Osteocyte (in vitro differentiated cells): ENCODE measurements at regions not wholly inside any gene's neighbourhood (a gene's known extent, or its start where the extent isn't known, plus 50 kb on each side); places are given as distances from the start of the nearest gene placed in this dataset.
A peak's percentile ranks its signal among the peaks of the same experiment; 100 is the strongest.

ENCODE experiments used
- DNase-seq: peaks from one replicate; pipeline ENCODE4 v3.0.0; 2021; ENCODE audit warnings: mixed read lengths; ENCODE audit not compliant: unreplicated experiment; ENCODE audit errors: extremely low spot score
- H3K27ac Mint-ChIP-seq: one replicate; pipeline ENCODE4 v1.8.0; 2021; ENCODE audit warnings: mild to moderate bottlenecking, mixed read lengths; ENCODE audit not compliant: unreplicated experiment
- H3K27me3 Mint-ChIP-seq: one replicate; pipeline ENCODE4 v1.8.0; 2021; ENCODE audit warnings: mixed read lengths; ENCODE audit not compliant: unreplicated experiment
- H3K36me3 Mint-ChIP-seq: one replicate; pipeline ENCODE4 v1.8.0; 2021; ENCODE audit warnings: mixed read lengths; ENCODE audit not compliant: unreplicated experiment
- H3K4me1 Mint-ChIP-seq: one replicate; pipeline ENCODE4 v1.8.0; 2021; ENCODE audit warnings: mixed read lengths; ENCODE audit not compliant: unreplicated experiment
- H3K4me3 Mint-ChIP-seq: one replicate; pipeline ENCODE4 v1.8.0; 2021; ENCODE audit warnings: mild to moderate bottlenecking, moderate library complexity, mixed read lengths; ENCODE audit not compliant: unreplicated experiment
- H3K9me3 Mint-ChIP-seq: one replicate; pipeline ENCODE4 v1.8.0; 2021; ENCODE audit warnings: mixed read lengths; ENCODE audit not compliant: unreplicated experiment
- TF ChIP-seq, protein P1 (sequence below): fragments of 200-600 bp; sonication (generic); IDR thresholded peaks from 2 replicates; pipeline ENCODE4 v1.5.0; 2021; ENCODE audit warnings: antibody characterized with exemption, mild to moderate bottlenecking, moderate library complexity

DNA sequence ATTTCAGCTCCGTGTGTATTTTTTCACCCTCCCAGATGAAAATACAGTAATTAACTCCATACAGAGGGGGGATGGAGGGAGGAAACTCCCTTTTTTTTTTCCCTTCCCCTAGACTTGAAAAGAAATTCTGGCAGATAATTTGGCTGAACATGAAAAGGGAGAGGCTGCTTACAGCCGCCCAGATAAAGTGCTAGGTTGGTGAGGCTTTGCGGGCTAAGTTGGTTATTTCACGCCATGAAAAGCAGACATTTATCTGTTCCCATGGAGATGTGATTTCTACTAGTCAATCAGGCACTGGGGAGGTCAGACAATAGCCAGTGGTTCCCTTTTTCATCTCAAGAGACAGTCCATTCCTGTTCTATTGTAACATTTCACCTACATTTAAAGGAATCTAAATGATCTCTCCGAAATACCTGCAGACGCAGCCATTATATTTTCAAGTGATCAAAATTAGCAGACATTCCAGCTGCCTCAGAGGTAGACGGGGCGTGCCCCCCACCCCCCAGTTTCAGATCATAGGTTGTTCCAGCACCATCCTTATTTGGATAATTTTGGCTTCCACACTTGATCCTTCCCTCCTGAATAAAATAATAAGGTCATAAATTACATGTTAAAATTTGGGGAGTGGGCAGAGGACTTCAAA lies 143.9 kb upstream of the ZNF217 start:
- DNase-seq = no peak
- peak overlapping the region; percentile 55 for H3K4me3 Mint-ChIP-seq
- no peaks in the 10 kb centered on the region for H3K27me3 Mint-ChIP-seq
- peak overlapping the region; percentile 97 for H3K27ac Mint-ChIP-seq
- H3K36me3 Mint-ChIP-seq = no peaks in the 10 kb centered on the region
- no peaks in the 10 kb centered on the region for H3K9me3 Mint-ChIP-seq
- TF ChIP-seq, protein P1, sequence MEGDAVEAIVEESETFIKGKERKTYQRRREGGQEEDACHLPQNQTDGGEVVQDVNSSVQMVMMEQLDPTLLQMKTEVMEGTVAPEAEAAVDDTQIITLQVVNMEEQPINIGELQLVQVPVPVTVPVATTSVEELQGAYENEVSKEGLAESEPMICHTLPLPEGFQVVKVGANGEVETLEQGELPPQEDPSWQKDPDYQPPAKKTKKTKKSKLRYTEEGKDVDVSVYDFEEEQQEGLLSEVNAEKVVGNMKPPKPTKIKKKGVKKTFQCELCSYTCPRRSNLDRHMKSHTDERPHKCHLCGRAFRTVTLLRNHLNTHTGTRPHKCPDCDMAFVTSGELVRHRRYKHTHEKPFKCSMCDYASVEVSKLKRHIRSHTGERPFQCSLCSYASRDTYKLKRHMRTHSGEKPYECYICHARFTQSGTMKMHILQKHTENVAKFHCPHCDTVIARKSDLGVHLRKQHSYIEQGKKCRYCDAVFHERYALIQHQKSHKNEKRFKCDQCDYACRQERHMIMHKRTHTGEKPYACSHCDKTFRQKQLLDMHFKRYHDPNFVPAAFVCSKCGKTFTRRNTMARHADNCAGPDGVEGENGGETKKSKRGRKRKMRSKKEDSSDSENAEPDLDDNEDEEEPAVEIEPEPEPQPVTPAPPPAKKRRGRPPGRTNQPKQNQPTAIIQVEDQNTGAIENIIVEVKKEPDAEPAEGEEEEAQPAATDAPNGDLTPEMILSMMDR = no peak
- H3K4me1 Mint-ChIP-seq = peaks cover 79% of the 10 kb centered on the region

DNA sequence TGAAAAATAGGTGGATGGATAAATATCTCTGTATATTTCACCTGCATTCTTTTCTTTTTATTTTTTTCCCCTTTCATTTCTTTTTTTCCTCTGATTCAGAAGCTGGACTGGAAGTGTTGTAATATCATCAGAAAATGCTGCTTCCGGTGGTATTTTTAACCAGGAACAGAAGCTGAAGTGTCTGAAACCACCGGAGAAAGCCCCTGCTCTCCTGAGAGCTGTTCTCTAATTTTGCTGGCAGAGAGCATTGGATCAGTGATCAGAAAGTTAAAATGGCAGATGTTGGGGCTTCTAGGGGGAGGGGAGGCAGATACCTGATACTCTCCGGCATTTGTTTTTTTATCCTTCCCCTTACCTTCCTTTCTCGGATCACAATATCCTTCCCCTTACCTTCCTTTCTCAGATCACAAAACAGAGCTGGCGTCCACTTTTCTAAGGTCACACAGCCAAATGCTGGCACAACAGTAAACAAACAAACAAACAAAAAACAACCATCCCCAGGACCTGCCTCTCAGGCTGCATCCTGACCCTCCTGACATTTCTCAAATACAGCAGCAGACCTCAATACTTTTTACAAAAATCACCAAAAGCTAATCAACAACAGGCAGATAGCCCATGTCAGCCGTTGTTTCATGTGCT lies 143.2 kb upstream of the ZNF217 start:
- Mint-ChIP-seq H3K36me3 (no peaks in the 10 kb centered on the region), H3K27me3 (no peaks in the 10 kb centered on the region), H3K4me3 (peak overlapping the region; percentile 55), H3K27ac (peak overlapping the region; percentile 97), H3K9me3 (no peaks in the 10 kb centered on the region), H3K4me1 (peaks cover 79% of the 10 kb centered on the region)
- DNase-seq = no peak
- TF ChIP-seq, protein P1 = no peak

DNA sequence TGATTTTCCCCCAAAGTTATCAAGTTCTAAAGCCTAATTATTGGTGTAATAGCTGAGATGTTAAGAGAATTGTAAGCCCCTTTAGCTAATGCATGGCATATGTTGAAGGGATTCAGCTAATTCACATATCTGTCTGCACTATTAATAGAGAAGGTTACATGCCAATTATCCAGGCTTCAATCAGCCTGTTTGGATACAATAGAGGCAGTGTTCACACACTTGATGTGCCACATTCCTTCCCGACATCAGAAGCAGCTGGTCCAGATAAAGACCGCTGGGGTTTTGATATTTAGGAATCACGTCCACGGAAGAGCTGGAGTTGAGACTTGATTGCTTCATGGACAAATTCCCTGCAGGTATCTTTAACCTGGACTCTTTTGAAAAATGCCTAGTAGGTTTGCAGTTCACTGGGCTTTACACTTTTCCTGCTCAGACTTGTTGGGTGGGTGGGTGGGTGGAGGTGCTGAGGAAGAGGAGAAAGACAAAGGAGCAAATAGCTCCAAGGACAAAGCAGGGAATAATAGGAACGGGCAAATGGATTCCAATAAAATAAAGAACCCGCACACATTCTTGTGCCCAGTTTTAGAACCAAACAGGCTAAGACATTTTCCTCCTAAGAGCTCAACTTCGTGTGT lies 142.6 kb upstream of the ZNF217 start:
- Mint-ChIP-seq H3K27ac (peak overlapping the region; percentile 97), H3K9me3 (no peaks in the 10 kb centered on the region), H3K4me3 (peak overlapping the region; percentile 55), H3K36me3 (no peaks in the 10 kb centered on the region), H3K4me1 (peaks cover 77% of the 10 kb centered on the region), H3K27me3 (no peaks in the 10 kb centered on the region)
- no peak for DNase-seq
- TF ChIP-seq, protein P1 = no peak

DNA sequence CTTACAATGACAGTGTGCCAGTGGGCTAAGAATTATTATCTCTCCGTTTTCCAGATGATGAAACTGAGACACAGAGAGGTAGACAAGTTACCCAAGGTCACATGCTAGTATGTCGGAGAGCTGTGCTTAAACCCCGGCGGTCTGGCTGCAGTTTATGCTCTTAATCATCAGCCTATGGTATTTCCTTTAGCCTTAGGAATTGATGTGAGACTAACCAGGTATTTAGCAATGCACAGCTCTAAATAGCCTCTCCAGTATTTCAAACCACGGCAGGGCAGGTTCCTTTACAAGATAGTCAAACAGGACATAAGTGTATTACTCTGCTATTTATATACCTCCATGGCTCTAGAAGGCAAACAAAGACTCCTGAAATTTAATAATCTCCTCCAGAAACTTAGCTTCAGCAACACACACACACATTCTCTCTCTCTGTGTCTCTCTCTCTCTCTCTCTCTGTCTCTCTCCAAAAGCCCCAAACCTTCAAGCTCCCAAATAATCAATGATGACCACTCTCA lies 142.0 kb upstream of the ZNF217 start:
- Mint-ChIP-seq H3K27ac (peak overlapping the region; percentile 97), H3K4me3 (no peak overlapping the region), H3K9me3 (no peaks in the 10 kb centered on the region), H3K4me1 (peaks cover 71% of the 10 kb centered on the region), H3K36me3 (no peaks in the 10 kb centered on the region), H3K27me3 (no peaks in the 10 kb centered on the region)
- TF ChIP-seq, protein P1 = no peak
- no peak for DNase-seq
